NCI-H2196 (cell line): ENCODE measurements at regions not wholly inside any gene's neighbourhood (a gene's known extent, or its start where the extent isn't known, plus 50 kb on each side); places are given as distances from the start of the nearest gene placed in this dataset.

Source experiments
- DNase-seq: peaks from one replicate; lab custom pipeline; 2025; ENCODE audit not compliant: unreplicated experiment; lab: John Stamatoyannopoulos, UW

GRCh38 chr14:22419620-22420019 is 169.4 kb downstream of the DAD1 start:
- no peak for DNase-seq

- DNase-seq: no peak
These were observed 170.4 kb downstream of the DAD1 start for GRCh38 chr14:22418631-22419030.

GRCh38 chr14:22417914-22418313 is 171.1 kb downstream of the DAD1 start:
- DNase-seq: no peak

- DNase-seq: no peak
These were observed 172.8 kb downstream of the DAD1 start for GRCh38 chr14:22416193-22416592.

- DNase-seq: no peak
These were observed 173.4 kb downstream of the DAD1 start for GRCh38 chr14:22415605-22415959.

GRCh38 chr14:22414876-22415604 is 174.0 kb downstream of the DAD1 start:
- DNase-seq: no peak

GRCh38 chr14:22412926-22413411 is 176.1 kb downstream of the DAD1 start:
- no peak for DNase-seq

- DNase-seq: no peak
These were observed 177.5 kb downstream of the DAD1 start for GRCh38 chr14:22411398-22412055.

- DNase-seq: no peak
These were observed 178.5 kb downstream of the DAD1 start for GRCh38 chr14:22410497-22410896.

- no peak for DNase-seq
These were observed 180.0 kb downstream of the DAD1 start for GRCh38 chr14:22409006-22409405.

- DNase-seq: no peak
These were observed 180.5 kb downstream of the DAD1 start for GRCh38 chr14:22408547-22408946.

- no peak for DNase-seq
These were observed 182.0 kb downstream of the DAD1 start for GRCh38 chr14:22407033-22407432.

- no peak for DNase-seq
These were observed 183.8 kb downstream of the DAD1 start for GRCh38 chr14:22405201-22405600.

GRCh38 chr14:22403296-22403695 is 185.7 kb downstream of the DAD1 start:
- DNase-seq: no peak

GRCh38 chr14:22400655-22401259 is 188.3 kb downstream of the DAD1 start:
- no peak for DNase-seq

- no peak for DNase-seq
These were observed 189.2 kb downstream of the DAD1 start for GRCh38 chr14:22399776-22400175.

- DNase-seq: no peak
These were observed 191.7 kb downstream of the DAD1 start for GRCh38 chr14:22397221-22397737.

GRCh38 chr14:22395803-22396202 is 193.2 kb downstream of the DAD1 start:
- DNase-seq: no peak

GRCh38 chr14:22394616-22395015 is 194.4 kb downstream of the DAD1 start:
- DNase-seq: no peak

GRCh38 chr14:22393796-22394195 is 195.2 kb downstream of the DAD1 start:
- DNase-seq: no peak

GRCh38 chr14:22391908-22392565 is 197.0 kb downstream of the DAD1 start:
- DNase-seq: peak; percentile 21
